Fibroblast of lung (primary cell): ENCODE measurements at regions not wholly inside any gene's neighbourhood (a gene's known extent, or its start where the extent isn't known, plus 50 kb on each side); places are given as distances from the start of the nearest gene placed in this dataset.

Experiments
- DNase-seq, 2 donors: peaks; one replicate each; pipeline versions ENCODE4 v3.0.0 to v3.0.0-alpha.2; 2010; ENCODE audit warnings: low read depth in 2 of 2
- H2AFZ ChIP-seq: 2 replicates; pipeline ENCODE4 v1.5.1; 2012; ENCODE audit warnings: low read length, control low read depth, inconsistent platforms
- H3K27ac ChIP-seq: 2 replicates; pipeline ENCODE4 v1.5.1; 2011; ENCODE audit warnings: low read length, control low read depth; ENCODE audit not compliant: insufficient read depth
- H3K27me3 ChIP-seq: 2 replicates; pipeline ENCODE4 v1.5.1; 2011; ENCODE audit warnings: mild to moderate bottlenecking, low read length; ENCODE audit not compliant: control insufficient read depth, insufficient read depth
- H3K36me3 ChIP-seq: 2 replicates; pipeline ENCODE4 v1.5.1; 2011; ENCODE audit warnings: low read length; ENCODE audit not compliant: control insufficient read depth, insufficient read depth
- H3K4me1 ChIP-seq: 2 replicates; pipeline ENCODE4 v1.5.1; 2011; ENCODE audit warnings: low read length; ENCODE audit not compliant: control insufficient read depth, insufficient read depth; ENCODE audit errors: extremely low read depth
- H3K4me2 ChIP-seq: 2 replicates; pipeline ENCODE4 v1.5.1; 2011; ENCODE audit warnings: low read length, control low read depth; ENCODE audit not compliant: insufficient read depth; ENCODE audit errors: extremely low read depth
- H3K4me3 ChIP-seq, 4 experiments: fragments of 200-600 bp in 1 of 4; sonication (generic) in 1 of 4; replicated peaks in 1 of 4; 2 replicates each; pipeline ENCODE4 v1.5.1; 2011 to 2016; ENCODE audit warnings: low read length in 4 of 4, low read depth in 3 of 4, mild to moderate bottlenecking in 3 of 4, control low read depth in 2 of 4, inconsistent platforms in 1 of 4, mixed read lengths in 1 of 4; ENCODE audit not compliant: insufficient read depth in 1 of 4; ENCODE audit errors: control extremely low read depth in 1 of 4
- H3K79me2 ChIP-seq: 2 replicates; pipeline ENCODE4 v1.5.1; 2012; ENCODE audit warnings: mild to moderate bottlenecking, low read length, inconsistent platforms; ENCODE audit not compliant: control insufficient read depth, insufficient read depth
- H3K9ac ChIP-seq: 2 replicates; pipeline ENCODE4 v1.5.1; 2011; ENCODE audit warnings: mild to moderate bottlenecking, low read length, control low read depth; ENCODE audit not compliant: insufficient read depth
- H3K9me3 ChIP-seq: 2 replicates; pipeline ENCODE4 v1.5.1; 2012; ENCODE audit warnings: low read depth, low read length; ENCODE audit not compliant: control insufficient read depth, insufficient read depth
- H4K20me1 ChIP-seq: 2 replicates; pipeline ENCODE4 v1.5.1; 2011; ENCODE audit warnings: low read length; ENCODE audit not compliant: control insufficient read depth, insufficient read depth; ENCODE audit errors: extremely low read depth
- EZH2 ChIP-seq: IDR thresholded peaks from 2 replicates; pipeline ENCODE4 v1.5.1; 2012; ENCODE audit warnings: low read length, control low read depth, mild to moderate bottlenecking; ENCODE audit errors: missing control alignments
- TF ChIP-seq, protein P1 (sequence below), 2 donors: IDR thresholded peaks in 1 of 2; conservative IDR thresholded peaks in 1 of 2; 1 replicate in 1 of 2; 2 replicates in 1 of 2; pipeline ENCODE4 v1.5.1; 2011 to 2012; ENCODE audit warnings: low read length in 2 of 2, control low read depth in 1 of 2, inconsistent platforms in 1 of 2, low read depth in 1 of 2, mild to moderate bottlenecking in 1 of 2

DNA sequence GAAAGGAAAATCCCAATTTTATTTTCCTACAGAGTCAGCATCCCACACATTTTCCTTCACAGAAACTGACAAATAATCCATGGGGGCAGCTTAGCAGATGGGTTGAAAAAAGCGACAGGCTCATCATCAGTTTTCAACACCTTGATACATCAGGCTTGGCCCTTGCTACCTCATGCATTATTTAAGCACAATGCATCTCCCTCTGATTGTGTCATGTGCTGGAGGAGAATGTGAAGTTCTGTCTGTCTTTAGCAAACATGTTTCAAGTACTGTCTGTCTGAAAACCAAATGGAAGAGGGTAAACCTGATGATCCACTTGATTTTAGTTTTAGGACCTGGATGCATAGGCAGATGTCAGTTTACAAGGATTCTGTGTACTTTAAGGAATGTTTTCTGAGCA is 128.6 kb upstream of the ADAMTS9 start:
- Histone ChIP-seq H3K9me3 (no peaks in the 10 kb centered on the region), H3K4me2 (no peak overlapping the region), H3K4me3 (no peak overlapping the region), H3K27me3 (no peaks in the 10 kb centered on the region), H3K4me1 (peaks cover 4% of the 10 kb centered on the region), H4K20me1 (no peaks in the 10 kb centered on the region), H3K79me2 (no peaks in the 10 kb centered on the region), H3K9ac (no peak overlapping the region), H2AFZ (no peak overlapping the region), H3K36me3 (no peaks in the 10 kb centered on the region), H3K27ac (no peak overlapping the region)
- no peak for DNase-seq
- no peak for TF ChIP-seq EZH2
- TF ChIP-seq, protein P1, sequence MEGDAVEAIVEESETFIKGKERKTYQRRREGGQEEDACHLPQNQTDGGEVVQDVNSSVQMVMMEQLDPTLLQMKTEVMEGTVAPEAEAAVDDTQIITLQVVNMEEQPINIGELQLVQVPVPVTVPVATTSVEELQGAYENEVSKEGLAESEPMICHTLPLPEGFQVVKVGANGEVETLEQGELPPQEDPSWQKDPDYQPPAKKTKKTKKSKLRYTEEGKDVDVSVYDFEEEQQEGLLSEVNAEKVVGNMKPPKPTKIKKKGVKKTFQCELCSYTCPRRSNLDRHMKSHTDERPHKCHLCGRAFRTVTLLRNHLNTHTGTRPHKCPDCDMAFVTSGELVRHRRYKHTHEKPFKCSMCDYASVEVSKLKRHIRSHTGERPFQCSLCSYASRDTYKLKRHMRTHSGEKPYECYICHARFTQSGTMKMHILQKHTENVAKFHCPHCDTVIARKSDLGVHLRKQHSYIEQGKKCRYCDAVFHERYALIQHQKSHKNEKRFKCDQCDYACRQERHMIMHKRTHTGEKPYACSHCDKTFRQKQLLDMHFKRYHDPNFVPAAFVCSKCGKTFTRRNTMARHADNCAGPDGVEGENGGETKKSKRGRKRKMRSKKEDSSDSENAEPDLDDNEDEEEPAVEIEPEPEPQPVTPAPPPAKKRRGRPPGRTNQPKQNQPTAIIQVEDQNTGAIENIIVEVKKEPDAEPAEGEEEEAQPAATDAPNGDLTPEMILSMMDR (conservative IDR thresholded peaks at IDR 0.05 in 1 of 2, IDR thresholded peaks at IDR 0.05 in 1 of 2; ENCODE audit: low read depth in 1 of 2, low read length in 2 of 2): no peak

DNA sequence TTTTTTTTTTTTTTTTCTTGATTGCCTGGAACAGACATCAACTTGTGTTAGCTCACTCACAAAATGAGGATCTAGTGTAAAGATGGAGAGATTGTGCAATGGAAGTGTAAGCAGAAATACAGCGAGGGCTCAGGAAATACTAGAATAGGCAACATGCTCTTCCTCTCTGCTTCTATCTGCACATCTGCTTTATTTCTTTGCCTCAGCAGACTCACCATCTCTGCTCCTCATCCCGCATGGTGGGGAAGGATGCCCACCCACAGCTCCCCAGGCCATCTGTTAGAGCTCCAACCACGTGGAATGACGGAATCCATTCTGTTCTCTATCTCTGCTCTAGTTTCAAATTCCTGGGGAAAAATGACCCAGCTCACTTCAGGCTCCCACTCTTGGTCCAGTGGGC is 128.0 kb upstream of the ADAMTS9 start:
- Histone ChIP-seq H3K79me2 (no peaks in the 10 kb centered on the region), H3K4me3 (no peak overlapping the region), H3K9ac (no peak overlapping the region), H3K9me3 (no peaks in the 10 kb centered on the region), H3K36me3 (no peaks in the 10 kb centered on the region), H2AFZ (no peak overlapping the region), H3K4me1 (peaks cover 4% of the 10 kb centered on the region), H4K20me1 (no peaks in the 10 kb centered on the region), H3K4me2 (no peak overlapping the region), H3K27ac (no peak overlapping the region), H3K27me3 (no peaks in the 10 kb centered on the region)
- peak in 1 of 2 donors; percentile 17 for DNase-seq
- no peak for TF ChIP-seq EZH2
- TF ChIP-seq, protein P1 (conservative IDR thresholded peaks at IDR 0.05 in 1 of 2, IDR thresholded peaks at IDR 0.05 in 1 of 2; ENCODE audit: low read depth in 1 of 2, low read length in 2 of 2): no peak

DNA sequence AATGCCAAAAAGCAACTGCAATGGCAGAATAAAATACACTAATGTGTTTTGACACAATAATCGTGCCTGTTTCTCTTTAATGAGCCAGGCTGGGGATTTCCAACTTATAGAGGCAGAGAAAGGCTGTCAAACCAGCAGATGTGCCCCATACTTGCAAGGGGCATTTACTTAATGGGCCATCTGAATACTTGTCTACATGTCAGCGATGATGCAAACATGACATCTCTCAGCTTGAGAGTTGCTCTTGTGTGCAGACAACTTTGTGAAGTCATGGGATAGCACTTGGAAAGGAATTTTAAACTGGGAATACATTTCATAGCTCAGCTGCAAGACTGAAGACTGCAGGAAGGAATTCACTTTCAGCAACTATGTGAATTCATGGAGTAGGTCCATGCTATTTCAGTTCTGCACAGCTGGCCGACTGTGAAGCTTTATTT is 127.4 kb upstream of the ADAMTS9 start:
- Histone ChIP-seq H3K4me2 (no peak overlapping the region), H2AFZ (no peak overlapping the region), H3K4me1 (peaks cover 4% of the 10 kb centered on the region), H3K27me3 (no peaks in the 10 kb centered on the region), H3K79me2 (no peaks in the 10 kb centered on the region), H3K27ac (no peak overlapping the region), H4K20me1 (no peaks in the 10 kb centered on the region), H3K9ac (no peak overlapping the region), H3K9me3 (no peaks in the 10 kb centered on the region), H3K4me3 (no peak overlapping the region), H3K36me3 (no peaks in the 10 kb centered on the region)
- DNase-seq: peak; percentile 46 to 64
- TF ChIP-seq, protein P1 (conservative IDR thresholded peaks at IDR 0.05 in 1 of 2, IDR thresholded peaks at IDR 0.05 in 1 of 2; ENCODE audit: low read depth in 1 of 2, low read length in 2 of 2): peak in 1 of 2 donors; percentile 3
- TF ChIP-seq EZH2: no peak
